ENCODE measurements at regions not wholly inside any gene's neighbourhood (a gene's known extent, or its start where the extent isn't known, plus 50 kb on each side); places are given as distances from the start of the nearest gene placed in this dataset.
A peak's percentile ranks its signal among the peaks of the same experiment; 100 is the strongest.
"Not testable (repeated sequence)": the region's sequence is repeated elsewhere in the genome, so short reads cannot be mapped to it uniquely, and the experiment has no call there.

DNA sequence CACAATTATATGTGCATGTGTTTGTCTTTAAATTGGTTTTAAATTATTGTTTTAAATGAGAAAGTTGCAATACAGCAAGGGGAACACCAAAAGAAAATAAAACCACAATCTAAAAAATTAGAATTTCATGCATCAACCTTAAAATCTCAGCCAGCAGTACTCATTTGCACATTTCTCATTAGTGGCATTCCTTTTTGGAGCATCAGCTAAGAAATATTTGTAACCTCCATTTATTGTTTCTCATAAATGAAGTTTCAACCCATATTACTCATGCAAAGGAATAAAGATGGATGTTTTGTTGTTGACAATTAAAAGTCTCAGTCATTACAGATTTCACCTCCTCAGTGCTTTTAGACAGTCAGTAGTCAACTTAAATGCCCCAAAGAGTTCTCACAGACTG lies 160.1 kb downstream of the TBX15 start:
- DNase-seq (ENCODE audit: low spot score): no peak
- intact Hi-C loops (cut with DNase I): no loop called here

DNA sequence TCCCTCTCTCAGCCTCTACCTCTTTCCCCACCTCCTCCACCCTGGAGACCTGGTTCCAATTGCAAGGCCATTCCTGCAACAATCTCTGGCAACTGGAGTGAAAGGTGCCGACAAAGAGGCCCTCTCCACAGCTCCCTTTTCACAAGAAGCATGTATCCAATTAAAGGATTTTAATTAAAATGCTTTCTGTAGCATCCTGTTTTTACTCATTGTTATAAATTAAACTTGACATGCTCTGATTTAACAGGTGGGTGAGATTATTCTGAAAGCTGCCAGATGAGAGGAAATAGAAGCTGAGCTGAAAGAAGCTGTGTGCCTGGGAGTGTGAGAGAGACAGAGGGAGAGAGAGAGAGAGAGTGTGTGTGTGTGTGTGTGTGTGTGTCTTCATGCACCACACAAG lies 160.5 kb downstream of the TBX15 start:
- intact Hi-C loops (cut with DNase I): no loop called here
- DNase-seq (ENCODE audit: low spot score): no peak

DNA sequence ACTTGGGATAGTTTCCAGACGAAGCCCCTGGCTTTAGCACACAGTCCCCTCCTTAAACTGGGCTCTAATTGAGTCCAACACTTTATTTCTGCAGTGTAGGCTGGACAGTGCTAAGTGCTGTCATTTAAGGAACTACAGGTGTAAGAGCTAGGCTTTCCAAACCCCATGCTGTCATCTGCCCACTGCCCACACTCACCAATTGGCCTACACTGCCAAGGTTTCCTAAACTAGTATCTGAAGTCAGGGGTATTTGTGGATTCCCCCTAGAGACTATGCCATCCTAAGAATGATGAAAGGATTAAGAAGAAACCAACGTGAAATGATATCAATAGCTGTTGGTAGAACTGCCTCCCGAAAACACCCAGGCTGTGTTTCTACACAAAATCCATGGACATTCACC lies 160.9 kb downstream of the TBX15 start:
- DNase-seq (ENCODE audit: low spot score): no peak
- intact Hi-C loops (cut with DNase I): no loop called here

GRCh38 chr1:118826669-118827068 lies 161.5 kb downstream of the TBX15 start:
- intact Hi-C loops (cut with DNase I): no loop called here

DNA sequence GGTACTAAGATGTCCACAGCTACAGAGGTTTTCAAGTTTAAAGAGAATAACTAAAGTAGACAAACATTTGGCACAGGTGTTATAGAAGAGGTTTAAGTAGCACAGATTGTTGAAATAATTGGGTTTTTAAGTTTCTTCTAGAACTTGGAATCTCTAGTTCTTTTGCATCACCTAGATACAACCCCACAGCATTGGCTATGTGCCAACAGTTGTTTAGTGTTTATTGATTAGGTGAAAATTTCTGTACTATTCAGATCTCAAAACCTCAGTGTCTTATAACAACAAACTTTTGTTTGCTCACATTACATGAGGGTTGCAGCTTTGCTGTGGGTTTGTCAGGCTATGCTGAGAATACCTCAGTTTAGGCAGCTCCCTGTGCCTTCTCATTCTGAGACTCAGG lies 162.5 kb downstream of the TBX15 start:
- intact Hi-C loops (cut with DNase I): no loop called here
- no peak for DNase-seq (ENCODE audit: low spot score)

More at GRCh38 chr1:118826669-118827068, 161.5 kb downstream of the TBX15 start:
- no peak for DNase-seq (ENCODE audit: low spot score)

GRCh38 chr1:118821801-118822200 lies 166.3 kb downstream of the TBX15 start:
- no peak for DNase-seq (ENCODE audit: low spot score)
- intact Hi-C loops (cut with DNase I): loop anchor here in 1 of 2 donors (5.0 kb wide), 1 partner anchor 546 kb away; the partner anchor contains the start of gene HAO2

DNA sequence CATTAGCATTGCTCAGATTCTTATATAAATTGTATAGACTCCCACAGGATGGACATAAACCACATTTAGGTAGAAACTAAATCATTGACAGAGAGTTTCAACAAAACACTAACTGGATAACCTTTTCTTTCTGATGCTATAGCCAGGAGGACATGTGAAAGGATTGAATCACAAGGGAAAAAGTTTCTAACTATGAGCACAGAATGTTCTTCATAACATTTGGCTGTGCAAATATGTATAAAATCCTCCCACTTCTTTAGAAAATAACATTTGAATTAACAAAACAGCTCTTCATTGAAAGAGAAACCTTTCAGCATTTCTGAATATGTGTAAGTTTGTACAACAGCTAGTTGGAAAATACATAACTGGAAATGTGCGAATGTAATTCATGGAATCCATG lies 167.3 kb downstream of the TBX15 start:
- intact Hi-C loops (cut with DNase I): loop anchor here in 1 of 2 donors (5.0 kb wide), 1 partner anchor 546 kb away; the partner anchor contains the start of gene HAO2
- no peak for DNase-seq (ENCODE audit: low spot score)

DNA sequence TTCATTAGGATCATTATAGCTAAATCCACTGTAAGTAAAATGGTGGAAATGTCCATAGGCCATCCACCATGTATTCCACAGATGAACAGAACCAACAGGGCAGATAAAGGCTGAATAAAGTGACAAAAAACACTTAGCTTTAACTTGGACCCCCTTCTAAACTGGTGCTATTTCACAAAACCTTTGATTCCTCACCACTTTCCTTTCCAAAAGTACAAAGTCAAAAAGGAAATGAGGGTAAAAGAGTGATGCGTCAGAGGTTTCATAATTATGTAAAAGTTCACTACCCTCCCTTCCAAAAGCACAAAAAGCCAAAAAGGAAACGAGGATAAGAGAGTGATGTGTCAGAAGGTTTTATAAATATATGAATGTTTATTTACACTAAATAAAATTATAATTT lies 172.2 kb downstream of the TBX15 start:
- intact Hi-C loops (cut with DNase I): no loop called here
- DNase-seq (ENCODE audit: low spot score): no peak

DNA sequence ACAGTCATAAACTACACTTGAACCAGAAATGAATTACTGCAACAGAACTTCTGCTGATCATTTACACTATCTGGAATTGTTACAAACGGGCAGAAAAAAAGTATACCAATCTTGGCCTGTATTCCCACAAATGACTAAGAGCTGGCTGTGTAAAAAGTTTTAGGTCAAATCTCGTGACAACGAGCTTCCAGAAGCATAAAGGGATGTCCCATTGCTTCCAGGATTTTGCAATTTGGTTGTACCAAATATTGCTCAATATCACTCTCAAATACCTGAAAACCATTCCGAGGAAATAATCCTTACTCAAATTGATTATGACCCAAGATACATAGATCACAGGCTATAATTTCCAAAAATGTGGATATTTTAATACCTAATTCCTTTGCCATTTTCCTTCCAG lies 175.6 kb downstream of the TBX15 start:
- intact Hi-C loops (cut with DNase I): no loop called here
- DNase-seq (ENCODE audit: low spot score): no peak

DNA sequence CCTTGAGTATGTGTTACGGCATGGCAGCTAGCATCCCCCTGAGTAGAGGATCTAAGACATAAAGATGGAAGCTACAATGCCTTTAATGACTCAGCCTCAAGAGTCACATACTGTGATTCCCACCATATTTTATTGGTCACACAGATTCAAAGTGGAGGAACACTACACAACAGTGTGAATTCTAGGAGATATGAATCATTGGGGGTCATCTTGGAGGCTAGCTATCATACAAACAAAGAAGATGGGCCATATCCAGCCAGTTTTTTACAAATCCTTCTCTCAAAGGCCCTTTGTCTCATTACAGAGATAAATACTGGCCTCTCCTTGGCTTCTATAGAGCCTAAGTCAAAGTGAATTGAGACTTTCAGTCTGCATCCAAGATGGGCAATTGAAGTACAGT lies 177.0 kb downstream of the TBX15 start:
- intact Hi-C loops (cut with DNase I): no loop called here
- DNase-seq (ENCODE audit: low spot score): no peak

DNA sequence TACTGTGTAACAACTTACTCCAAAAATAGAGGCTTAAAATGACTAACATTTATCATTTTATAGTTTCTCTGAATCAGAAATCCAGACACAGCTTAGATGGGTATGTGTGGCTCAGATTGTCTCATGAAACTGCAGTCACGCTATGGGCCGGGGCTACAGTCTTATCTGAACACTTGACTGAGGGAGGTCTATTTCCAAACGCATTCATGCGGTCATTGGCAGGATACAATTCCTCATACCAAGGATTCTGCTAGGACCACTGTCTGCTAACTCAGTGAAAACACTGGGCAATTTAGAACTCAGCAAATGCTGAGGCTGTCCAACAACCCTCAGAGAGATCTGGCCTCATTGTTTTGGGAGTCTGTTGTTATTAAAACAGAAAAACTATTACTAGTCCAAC lies 178.6 kb downstream of the TBX15 start:
- intact Hi-C loops (cut with DNase I): no loop called here
- DNase-seq (ENCODE audit: low spot score): no peak

GRCh38 chr1:118803128-118803527 lies 185.0 kb downstream of the TBX15 start:
- intact Hi-C loops (cut with DNase I): loop anchor here in 1 of 2 donors (5.0 kb wide), 1 partner anchor 674 kb away; no protein-coding TSS in a partner anchor

GRCh38 chr1:118791094-118791691 lies 196.9 kb downstream of the TBX15 start:
- intact Hi-C loops (cut with DNase I): no loop called here
- DNase-seq (ENCODE audit: low spot score): no peak

More at GRCh38 chr1:118803128-118803527, 185.0 kb downstream of the TBX15 start:
- not testable (repeated sequence) for DNase-seq (ENCODE audit: low spot score)

DNA sequence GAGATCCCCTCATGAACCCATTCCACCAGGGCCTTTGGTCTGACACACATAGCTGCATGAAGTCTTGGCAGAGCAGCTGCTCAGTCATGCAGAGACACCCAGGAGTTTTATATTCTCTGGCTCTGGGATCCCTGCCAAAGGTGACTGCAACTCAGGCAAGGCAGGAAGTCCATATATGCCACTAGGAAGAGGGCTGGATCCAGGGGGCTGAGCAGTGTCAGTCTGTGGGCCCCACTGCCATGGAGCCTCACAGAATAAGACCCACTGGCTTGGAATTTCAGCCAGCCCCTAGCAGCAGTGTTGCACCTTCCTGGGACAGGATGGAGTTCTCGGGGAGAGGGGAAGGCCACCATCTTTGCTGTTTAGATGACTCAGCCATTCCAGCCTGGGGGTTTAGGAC lies 199.7 kb downstream of the TBX15 start:
- intact Hi-C loops (cut with DNase I): loop anchor here in 1 of 2 donors (5.0 kb wide), 1 partner anchor 384 kb away; no protein-coding TSS in a partner anchor
- no peak for DNase-seq (ENCODE audit: low spot score)

DNA sequence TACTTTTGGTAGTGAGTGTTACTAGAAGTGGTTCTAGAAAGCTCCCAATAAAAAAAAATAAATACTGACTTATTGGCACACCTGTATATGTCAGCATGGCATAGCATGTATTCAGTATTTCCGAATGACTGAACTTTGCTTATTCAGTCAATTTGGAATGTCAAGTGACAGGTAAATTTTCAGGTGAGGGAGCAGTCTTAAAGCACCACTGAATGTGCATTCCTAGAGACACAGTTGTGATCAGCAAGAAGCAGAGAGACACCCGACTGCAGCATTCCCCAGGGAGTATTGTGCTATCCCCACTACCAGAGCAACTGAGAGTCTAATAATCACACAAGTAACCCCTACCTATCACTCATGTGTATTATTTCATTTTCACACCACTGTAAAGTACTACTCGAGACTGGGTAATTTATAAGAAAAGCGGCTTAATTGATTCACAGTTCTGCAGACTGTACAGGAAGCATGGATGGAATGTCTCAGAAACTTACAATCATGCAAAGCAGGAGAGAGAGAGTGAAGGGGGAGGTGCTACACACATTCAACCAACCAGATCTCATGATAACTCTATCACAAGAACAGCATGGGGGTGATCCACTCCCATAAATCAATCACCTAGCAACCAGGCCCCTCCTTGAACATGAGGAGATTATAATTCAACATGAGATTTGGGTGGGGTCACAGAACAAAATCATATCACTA lies 201.5 kb downstream of the TBX15 start:
- intact Hi-C loops (cut with DNase I): loop anchor here in 1 of 2 donors (5.0 kb wide), 1 partner anchor 386 kb away; no protein-coding TSS in a partner anchor

DNA sequence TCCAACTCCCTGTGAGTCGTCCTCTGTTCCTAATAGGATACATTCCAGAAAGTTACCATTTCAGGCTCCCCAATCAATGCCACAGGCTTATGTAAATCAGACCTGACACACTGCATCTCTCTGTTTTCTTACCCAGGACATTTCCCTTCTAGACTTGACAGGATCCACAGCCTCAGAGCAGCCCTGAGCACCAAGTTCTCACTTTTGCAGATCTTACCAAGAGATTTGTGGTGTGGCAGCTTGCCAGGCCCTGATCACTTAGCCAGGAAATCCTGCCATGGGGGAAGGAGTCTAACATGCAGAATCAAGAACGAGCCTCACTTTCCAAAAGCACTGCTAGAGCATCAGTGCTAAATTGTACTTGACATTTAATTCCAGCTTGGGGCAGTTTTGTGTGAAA lies 202.9 kb downstream of the TBX15 start:
- peak; percentile 69 for DNase-seq (ENCODE audit: low spot score)
- intact Hi-C loops (cut with DNase I): loop anchor here in 1 of 2 donors (5.0 kb wide), 1 partner anchor 387 kb away; no protein-coding TSS in a partner anchor

More for the DNA sequence above, 201.5 kb downstream of the TBX15 start:
- no peak for DNase-seq (ENCODE audit: low spot score)

DNA sequence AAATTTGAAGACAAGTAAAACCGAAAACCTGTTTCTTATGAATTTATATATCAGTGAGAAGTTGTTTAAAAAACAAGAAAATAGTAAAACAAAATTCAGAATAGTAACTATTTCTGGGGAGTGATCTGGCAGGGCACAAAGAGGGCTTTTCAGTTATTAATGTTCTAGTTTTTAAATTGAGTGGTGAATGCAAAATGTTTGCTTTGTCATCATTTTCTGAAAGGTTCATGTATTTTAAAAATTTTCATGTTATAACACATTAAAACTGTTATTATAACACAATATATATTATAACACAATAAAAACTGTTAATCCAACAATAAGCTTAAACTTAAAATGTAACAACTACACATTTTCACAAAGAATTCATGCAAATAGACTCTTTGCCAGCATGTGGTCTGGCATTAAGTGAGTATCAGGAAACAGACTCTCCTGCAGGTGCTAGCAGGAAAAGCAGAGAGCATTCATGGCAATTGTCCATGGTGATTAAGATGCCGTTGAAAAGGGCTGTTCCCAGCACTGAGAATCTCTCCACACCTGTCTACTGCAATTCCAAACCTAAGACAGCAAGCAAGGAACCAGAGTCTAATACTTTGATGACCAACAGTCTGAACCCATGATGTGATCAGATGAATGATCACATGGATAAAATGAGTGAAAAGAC lies 204.9 kb downstream of the TBX15 start:
- no peak for DNase-seq (ENCODE audit: low spot score)

GRCh38 chr1:118773656-118774055 lies 214.5 kb downstream of the TBX15 start:
- intact Hi-C loops (cut with DNase I): no loop called here
- no peak for DNase-seq (ENCODE audit: low spot score)

More for the DNA sequence above, 204.9 kb downstream of the TBX15 start:
- intact Hi-C loops (cut with DNase I): no loop called here

DNA sequence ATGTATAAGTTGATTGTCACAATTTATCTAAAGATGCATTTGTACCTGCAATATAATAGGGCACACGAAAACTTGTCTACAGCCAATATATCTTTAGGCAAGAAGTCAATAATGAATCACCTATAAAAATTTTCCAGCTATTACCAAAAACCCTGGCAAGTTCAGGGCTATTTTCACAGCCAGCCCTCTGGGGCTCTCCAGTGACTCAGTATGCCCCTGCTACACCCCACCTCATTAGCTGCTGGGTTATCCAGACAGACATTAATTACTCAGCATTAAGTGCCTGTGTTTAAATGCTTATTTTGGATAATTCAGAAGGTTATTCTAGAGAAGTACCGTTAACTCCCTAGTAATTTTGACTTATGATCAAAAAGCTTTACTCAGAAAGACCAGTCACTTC lies 220.2 kb downstream of the TBX15 start:
- intact Hi-C loops (cut with DNase I): no loop called here
- no peak for DNase-seq (ENCODE audit: low spot score)

GRCh38 chr1:118753976-118754375 lies 234.2 kb downstream of the TBX15 start:
- DNase-seq (ENCODE audit: low spot score): no peak
- intact Hi-C loops (cut with DNase I): loop anchor here in 1 of 2 donors (10.0 kb wide), 1 partner anchor 231 kb away; the partner anchor contains the start of gene TBX15
